Frontal cortex (tissue), 3 donors: ENCODE measurements at regions not wholly inside any gene's neighbourhood (a gene's known extent, or its start where the extent isn't known, plus 50 kb on each side); places are given as distances from the start of the nearest gene placed in this dataset.
"Not testable (repeated sequence)": the region's sequence is repeated elsewhere in the genome, so short reads cannot be mapped to it uniquely, and the experiment has no call there.

ENCODE experiments used
- DNase-seq, 2 donors: peaks; one replicate each; pipeline ENCODE4 v3.0.0; 2012; ENCODE audit warnings: low spot score in 2 of 2
- FAIRE-seq: peaks from 2 replicates; lab custom pipeline; 2012; peaks lifted over from hg19 to GRCh38; lab: Jason Lieb, UNC
- donor health status: control.
- donor health status: control.
- donor health status: control.

DNA sequence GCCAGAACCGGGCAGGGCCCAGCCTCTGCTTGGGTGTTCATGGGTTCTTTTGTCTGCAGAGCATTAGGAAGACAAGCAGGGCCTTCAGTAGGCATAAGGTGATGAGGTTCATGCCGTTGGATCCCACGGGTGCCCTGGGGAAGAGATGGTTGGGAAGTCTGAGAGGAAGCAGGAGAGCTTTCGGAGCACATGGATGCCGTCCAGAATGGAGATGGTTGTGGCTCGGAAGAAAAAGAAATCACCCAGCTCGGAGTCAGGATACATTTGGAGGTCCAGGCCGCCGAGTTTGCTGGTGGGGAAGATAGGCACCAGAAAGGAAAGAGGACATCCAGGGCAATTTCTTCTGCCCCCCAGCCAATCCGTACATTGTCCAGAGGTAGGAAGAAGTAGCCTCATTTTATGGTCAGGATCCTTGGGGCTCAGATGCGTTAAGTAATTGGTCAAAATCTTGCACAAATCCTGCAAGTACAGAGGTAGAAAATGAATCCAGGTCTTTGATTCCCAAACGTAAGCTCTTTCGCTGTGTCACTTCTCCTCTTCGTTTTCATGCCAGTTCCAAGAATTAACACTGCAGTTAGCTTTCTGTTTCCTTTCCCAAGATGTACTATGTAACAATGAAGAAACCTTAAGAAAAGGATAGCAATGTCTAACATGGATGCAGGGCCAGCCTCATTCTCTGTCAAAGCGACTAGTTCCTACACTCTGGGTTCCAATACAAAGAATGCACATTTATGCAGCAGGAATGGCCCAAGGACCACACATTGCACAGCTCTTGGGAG, 147.8 kb upstream of the KLF6 start:
- FAIRE-seq (no peak), DNase-seq (no peak)

DNA sequence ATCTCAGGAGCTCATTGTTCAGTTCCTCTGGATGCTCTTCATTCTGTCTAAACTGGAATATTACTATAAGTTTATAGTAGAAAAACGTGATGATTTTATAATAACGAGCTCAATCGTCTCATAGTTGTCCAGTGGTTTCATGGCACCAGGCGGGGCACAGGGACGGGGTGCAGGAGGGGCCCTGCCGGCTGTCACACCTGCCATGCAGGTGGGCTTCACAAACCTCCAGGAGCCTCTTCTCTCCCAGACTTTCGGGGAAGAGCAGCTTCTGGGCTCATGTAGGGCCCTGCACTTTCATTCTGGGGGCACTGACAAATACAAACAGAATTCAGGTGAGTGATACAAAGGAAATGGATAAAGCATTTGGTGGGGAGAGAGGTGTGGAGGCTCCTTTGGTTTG, 146.9 kb upstream of the KLF6 start:
- DNase-seq, result no peak
- no peak for FAIRE-seq

DNA sequence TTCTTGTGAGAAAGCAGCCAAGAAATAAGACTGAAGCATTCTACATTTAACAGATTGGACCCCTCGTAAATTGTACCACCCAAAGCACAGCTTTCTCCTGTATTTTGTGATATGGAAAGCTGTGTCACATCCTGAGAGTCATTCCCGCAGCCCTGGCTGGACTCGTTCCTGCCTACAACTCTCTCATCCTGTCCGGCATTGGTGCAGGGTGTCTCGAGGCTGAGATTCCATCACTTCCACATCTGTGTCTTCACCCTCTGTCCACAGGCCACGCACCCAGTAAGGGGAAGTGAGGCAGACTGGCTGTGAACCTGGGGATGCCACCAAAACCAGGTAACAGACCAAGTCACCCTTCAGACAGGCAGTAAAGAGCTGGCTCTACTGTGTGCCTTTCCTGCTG, 146.2 kb upstream of the KLF6 start:
- FAIRE-seq (no peak), DNase-seq (no peak)

DNA sequence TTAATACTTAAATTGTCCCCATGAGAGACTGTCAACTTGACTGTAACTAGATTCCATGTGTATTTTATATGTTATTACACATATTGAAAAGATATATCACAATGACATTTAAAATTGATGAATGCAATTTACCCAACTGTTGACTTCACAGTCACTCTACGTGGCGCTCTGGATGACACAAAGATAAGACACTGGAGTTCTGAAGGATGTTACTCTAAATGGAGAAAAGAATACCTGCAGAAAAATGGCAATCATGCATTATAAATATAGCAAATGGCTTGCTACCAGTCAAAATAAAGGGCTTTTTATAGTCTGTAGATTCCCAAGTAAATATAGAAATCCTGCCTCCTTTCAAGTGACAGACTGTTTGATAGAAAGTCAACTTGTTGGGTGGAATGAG, 143.6 kb upstream of the KLF6 start:
- DNase-seq, result no peak
- FAIRE-seq, result no peak

DNA sequence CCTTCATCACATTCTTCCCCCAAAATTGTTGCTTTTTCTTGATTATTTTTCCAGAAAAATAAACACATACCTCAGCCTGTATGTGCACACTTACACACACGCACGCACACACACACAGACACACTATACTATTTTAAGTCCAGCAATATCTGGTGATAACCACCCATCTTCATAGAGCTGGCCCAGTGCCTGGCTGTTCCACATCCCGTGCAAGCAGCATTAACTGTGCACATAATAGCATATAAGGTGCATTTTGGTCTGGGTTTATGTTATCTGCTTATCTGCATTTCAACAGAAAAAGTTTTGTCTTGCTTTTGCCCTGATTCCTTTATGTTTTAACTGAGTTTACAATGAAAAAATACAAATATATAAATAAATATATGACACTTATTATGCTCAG, 143.1 kb upstream of the KLF6 start:
- no peak for DNase-seq
- no peak for FAIRE-seq

DNA sequence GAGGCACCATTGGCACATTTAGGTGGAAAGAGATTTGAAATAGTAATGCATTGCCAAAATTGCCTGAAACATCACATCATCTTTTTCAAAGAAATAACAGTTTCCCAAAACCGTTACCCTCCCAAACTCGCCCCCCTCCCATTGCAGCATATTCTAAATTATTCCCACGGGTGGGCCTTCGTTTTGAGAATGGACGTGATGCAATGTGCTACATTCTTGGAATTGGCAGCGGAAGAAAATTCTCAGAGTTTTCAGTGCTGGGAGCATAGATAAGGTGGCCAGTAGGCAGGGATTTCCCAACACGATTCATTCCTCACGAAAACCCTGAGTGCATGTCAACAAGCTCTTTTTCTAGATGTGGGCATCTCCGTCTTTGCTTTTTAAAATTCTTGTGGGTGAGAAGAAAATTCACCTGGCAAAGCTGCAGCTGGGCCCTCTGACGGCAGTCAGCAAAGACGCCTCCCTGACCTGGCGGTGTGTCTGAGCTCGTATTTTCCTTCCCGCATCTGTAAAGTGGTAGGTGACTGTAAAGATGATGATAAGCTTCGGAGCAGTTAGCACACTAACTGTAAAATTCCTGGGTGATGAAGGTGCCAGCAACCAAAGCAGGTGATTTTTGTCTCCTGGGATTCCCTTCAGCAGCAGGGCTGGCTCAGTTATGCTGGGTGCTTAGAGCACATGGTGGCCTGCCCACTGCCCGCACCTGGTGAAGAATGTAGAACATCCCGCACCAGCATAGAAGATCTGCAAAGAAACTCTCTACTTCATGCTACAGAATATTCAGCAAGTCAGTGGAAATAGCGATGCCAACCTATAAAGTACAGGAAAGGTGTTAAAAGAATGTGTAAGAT, 141.9 kb upstream of the KLF6 start:
- DNase-seq, result no peak
- FAIRE-seq, result no peak

DNA sequence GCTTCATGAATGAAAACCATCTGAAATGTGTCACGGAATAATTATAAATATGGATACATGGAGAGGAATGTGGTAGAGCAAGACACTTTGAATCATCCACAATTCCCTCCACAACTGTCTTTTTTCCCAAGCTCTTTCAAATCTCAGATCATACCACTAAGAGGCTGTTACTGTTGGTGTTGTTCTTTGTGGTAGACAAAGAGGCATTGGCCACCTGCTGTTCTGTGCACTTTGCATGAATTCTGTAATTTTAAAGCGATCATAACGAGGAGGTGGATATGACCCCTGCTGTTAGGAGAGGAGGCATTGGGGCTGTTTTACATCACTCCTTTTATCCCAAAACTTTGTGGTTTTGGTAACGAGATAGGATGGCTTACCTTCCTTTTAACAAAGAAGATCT, 141.2 kb upstream of the KLF6 start:
- no peak for DNase-seq

DNA sequence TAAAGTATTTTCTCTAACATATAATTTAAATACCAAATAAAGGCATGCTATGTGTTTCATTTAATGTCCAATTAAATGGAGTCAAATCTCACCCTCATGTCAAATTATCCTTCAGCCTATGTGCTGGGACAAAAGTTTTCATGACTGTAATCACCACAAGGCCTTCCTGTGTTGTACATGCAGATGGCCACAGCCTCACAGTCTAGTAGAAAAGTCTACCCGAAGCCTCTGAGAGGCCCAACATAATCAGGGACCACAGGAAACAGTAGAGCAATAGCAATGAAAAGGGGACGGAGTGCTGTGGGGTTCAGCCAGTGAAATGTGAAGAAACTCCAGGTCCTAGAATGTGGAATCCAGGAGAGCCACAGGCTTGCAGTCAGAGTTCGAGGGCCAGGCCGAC, 140.2 kb upstream of the KLF6 start:
- DNase-seq, result no peak
- no peak for FAIRE-seq

More for the DNA sequence above, 141.2 kb upstream of the KLF6 start:
- no peak for FAIRE-seq

DNA sequence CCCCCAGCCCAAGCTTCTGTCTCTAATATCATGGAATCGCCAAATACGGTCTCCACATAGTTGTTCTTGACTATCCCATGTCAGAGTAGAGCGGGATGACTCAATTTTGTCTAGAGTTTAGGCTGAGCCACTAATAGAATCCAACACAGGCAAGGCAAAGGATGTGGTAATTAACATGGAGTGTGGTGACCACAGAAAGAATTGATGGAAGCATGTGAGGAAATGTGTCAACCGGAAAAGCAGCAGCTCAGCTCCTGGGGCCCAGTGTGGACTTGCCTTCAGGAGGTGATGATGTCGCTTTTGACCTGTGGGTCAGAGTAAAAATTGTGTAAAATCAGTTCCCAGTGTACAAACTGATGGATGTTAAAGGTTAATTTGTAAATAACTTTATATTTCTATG, 139.3 kb upstream of the KLF6 start:
- DNase-seq (no peak), FAIRE-seq (no peak)

DNA sequence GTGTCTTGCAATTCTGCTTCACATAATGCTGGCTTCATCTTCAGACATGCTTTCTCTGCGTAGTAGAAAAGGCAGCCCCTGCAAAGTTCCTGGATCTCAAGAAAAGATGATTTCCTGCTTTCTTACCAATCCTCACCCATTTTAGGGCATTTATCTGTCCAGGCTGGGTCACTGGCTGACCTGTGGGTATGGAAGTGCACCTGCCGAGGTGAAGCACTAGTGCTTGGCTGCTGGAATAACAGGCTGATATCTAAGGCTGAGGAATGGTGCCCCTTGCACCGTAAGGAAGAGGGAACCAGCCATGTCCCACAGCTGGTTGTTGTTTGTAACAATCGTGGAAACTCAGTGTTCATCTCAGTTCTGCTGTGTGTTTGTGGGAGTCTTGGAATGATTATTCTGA, 138.0 kb upstream of the KLF6 start:
- FAIRE-seq (no peak), DNase-seq (no peak)

DNA sequence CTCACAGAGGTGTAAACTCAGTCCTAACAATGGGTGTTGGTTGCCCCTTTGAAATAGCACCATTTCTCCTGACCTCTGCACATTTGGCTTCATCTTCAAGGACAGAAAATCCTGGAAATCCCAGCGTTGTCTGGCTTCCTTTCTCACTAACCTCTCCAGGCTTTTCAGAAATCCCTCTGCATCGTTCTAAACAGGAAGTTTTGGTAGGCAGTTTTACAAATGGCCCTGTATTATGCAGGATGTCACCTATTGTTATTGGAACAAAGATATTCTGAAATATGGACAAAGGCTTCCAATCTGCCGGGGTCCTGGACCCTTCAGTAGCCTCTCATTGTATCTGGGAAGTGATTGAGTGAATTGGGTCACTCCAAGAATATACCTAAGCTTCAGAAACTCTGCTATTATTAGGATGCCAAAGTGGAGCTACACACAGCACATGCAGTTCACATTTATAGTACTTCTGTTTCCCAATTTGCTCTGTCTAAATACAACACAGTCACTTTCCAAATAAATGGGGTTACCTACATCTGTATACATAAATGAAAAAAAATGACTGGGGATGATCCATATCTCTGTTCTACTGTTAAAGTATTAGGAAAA, 134.8 kb upstream of the KLF6 start:
- DNase-seq (no peak), FAIRE-seq (no peak)

DNA sequence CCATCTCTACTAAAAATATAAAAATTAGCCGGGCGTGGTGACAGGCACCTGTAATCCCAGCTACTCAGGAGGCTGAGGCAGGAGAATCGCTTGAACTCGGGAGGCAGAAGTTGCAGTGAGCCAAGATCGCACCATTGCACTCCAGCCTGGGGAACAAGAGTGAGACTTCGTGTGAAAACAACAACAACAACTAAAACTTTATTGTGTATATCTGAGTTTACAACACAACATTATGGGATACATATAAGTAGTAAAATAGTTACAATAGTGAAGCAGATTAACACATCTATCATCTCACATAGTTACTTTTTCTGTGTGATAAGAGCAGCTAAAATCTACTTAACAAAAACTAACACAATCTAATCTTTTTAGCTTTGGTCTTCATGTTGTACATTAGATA, 132.4 kb upstream of the KLF6 start:
- not testable (repeated sequence) for FAIRE-seq, DNase-seq

DNA sequence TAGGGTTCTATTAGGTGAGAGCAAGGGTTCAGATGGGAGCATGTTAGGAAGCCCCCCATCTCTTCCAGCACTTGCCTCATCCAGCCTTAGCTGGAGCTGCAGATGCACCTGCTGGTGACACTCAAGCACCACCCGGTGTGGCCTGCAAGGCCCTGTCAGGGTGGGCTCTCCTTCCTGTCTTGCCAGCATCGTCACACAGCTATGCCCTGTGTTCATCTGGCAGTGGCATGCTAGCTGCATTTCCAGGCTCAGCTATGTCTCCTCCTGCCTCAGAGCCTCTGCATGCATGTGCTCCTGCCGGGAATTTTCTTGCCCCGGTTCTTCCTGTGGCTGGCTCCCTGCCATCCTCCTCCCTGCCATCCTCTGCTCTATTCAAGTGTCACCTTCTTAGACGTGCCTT, 129.7 kb upstream of the KLF6 start:
- DNase-seq (no peak), FAIRE-seq (no peak)

DNA sequence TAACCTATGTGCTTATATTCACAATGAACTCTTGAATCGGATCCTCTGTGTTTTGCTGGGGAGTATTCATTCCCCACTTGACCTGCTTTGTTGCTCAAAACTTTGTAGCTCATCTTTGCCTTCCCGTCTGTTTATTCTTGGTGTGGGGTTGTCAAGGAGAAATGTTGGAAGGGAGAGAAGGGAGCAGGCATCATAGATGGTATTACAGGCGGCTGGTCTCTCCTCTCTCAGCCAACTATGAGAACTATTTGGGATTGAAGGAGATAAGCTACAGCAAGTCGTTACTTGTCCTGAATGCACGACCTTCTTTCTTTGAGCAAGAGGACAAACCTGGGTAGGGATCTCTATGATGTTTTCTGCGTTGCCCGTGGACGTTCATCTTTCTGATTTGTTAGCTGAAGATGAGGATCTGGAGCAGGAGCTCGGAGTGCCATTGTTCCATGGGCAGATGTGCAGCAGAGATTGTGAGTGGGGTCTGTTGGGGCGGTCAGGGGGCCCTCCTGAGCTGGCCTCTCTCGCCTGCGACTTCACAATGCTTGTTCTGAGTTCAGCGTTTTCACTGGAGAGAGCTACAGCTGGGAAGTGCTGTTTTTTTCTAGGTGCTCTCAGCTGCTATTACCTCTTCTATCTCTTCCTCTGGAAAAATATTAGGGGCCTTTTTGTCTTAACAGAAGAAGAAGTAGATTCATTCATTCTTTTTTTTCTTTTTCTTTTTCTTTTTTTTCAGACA, 126.9 kb upstream of the KLF6 start:
- FAIRE-seq (no peak), DNase-seq (no peak)

DNA sequence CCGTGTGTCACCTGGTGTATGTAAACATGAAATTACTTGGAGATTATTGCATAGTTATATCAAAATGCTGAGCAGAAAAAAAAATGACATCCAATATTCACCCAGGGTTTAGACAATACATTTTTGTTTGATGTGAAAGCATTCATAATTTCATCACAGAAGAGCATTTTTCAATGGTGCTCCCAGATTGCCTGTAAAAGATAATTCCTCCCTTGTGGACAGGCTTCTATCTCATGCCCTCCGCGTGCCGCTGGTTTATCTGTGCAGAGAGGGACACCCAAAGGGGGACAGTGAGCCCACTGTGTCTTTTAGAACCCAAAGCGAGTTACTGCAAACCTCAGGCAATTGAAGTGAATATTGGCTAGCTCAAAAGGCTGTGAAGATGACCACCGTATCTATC, 126.2 kb upstream of the KLF6 start:
- DNase-seq (no peak), FAIRE-seq (no peak)

DNA sequence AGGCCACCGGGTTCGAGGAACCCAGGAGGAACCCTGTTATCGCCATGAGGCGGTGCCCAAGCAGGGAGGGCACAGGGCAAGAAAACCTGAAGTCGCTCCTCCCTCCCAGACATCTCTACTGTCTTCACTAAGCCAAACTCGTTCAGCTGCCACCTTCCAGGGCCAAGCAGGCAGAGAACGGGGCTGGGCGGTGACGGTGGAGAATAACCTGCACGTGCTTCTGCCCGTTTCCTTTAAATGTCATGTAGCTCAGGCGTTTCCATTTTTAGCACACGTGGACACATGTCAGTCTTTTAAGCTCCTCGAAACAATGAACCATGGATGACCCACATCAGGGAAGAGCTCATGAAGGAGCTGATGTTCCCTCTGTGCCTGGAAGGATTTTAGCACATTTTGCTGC, 124.3 kb upstream of the KLF6 start:
- DNase-seq, result no peak
- FAIRE-seq, result no peak

DNA sequence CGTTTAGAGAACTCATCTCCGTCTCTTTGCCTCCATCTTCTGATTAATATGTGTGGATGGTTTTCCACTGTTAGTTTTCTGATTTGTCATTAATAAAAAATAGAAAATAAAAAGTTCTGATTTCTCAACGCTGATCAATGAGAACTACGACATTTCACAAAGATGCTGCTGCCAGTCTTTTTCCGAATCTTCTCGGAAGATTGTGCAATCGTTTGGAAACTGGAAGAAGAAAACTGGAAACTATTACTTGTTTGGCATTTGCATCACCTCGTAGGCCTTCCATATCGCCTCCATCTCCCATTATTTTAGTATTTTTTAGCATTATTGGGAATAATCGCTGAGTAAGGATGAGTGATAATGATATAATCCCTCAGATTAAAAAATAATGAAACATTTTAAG, 123.2 kb upstream of the KLF6 start:
- no peak for DNase-seq
- FAIRE-seq, result no peak

DNA sequence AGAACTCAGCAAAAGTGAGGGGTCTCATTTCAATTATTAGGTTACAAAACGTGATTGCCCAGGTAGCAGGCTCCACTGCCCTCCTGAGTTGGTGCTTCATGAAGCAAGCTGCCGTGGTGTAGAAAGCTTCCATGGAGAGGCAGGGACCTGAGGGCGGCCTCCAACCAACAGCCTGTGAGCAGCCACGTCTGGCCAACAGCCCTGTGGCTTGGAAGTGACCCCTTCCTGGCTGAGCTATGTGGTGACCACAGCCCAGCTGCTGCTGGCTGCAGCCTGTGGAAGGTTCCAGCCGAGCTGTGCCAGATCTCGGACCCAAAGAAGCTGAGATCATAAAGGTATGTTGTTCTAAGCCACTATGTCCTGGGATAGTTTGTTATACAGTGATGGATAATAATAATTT, 122.5 kb upstream of the KLF6 start:
- DNase-seq, result no peak
- FAIRE-seq, result no peak

DNA sequence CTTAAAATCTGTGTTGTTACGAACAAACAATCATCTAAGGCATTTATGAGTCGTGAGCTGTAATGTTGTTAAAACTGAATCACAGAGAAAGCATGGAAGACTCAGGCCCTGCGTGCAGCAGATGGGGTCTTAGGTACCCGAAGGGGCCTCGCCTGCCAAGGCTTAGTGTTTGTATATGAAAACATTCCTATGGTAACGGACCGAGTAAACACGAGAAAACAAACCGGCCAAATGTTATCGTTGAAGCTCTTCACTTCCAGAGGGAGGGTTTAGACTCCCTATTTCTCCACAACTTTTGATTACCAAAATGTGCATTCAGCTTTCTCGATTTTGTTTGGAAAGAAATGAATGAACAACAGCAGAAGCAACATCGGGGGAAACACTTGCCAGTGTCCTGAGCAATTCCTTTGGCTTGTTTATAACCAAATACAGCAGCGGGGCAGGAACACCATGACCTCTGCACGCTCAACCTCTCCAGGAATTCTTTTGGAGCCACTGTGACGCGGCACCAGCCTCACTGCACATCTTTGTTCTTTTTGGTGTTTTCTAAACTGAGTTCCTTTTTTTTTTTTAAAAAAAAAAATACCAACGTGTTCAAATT, 121.6 kb upstream of the KLF6 start:
- FAIRE-seq, result no peak
- DNase-seq, result no peak

DNA sequence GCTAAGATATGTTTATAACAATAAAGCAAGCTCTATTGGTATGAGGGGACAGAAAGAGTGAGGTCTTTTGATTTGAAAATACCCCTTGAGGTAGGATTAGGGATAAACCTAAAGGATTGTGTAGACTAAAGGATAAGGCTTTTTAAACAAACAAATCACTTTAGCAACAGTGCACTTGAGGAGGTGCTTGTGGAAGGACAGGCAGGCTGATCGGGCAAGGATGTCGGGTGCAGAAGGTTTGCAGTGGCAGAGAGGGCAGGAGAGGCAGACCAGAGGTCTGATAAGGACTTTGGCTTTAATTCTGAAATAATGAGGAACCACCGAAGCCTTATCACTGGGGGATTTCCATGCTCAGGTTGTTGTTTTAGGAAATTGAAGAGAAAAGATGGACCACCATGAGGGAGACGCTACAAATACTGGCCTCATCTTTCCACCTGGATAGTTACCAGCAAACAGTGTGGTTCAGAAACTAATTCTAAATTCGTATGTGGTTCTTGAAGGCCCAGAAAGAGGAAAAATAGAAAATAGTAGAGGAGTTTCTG, 119.5 kb upstream of the KLF6 start:
- FAIRE-seq (no peak), DNase-seq (no peak)
